Suppressor macrophage treated with lipopolysaccharide for 1 hour (primary cell): ENCODE measurements at regions not wholly inside any gene's neighbourhood (a gene's known extent, or its start where the extent isn't known, plus 50 kb on each side); places are given as distances from the start of the nearest gene placed in this dataset.
A peak's percentile ranks its signal among the peaks of the same experiment; 100 is the strongest.

ENCODE experiments used
- DNase-seq, 3 donors: peaks; one replicate each; pipeline ENCODE4 v3.0.0-alpha.2; 2020 to 2022

DNA sequence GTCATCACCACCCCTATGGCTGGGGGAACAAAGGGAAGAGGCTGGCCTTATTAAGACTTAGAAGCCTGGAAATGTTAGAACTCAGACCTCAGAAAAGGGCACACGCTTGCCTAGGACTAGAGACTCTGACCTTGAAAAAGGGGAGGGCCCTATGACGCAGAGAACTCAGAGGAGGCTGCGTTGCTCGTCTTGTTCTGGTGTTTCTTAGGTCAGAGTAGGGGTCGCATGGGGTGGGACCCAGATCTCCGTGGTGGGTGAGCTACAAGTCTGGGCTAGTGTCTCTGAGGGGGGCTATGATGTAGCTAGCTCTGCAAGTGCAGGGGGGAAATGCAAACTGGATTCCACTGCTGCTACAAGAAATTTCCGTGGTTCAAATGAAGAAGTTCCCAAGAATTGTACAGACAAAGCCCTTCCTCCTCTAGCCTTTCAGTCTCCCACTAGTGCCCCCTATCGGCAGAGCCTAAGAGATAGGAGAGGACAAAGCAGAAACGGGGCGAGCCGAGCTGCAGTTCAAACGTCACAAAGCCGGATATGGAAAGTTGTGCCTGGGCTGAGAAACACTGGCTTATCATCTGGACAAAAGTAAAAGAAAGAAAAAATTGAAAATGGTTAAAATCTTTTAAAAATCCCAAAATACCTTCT is 392.9 kb upstream of the ROBO2 start:
- DNase-seq, result peak in 1 of 3 donors; percentile 0

GRCh38 chr3:76651784-76652183 is 388.1 kb upstream of the ROBO2 start:
- no peak for DNase-seq

DNA sequence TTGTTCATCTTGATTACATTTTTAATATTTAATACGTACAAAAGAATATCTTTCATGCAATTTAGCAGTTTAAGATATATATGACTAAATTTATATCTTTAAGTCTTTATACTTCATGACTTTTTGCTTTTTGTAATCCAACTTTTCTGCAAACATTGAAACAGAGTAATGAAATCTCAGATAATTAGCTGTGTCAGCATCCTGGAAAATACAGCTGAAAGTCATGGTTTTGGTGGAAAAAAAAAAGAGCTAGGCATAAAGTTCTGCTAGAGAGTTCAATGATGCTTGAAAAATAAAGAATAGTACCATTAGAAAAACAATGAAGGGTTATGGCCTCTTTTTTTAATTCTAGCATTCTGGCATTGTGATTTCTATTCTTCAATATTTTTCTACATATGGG is 387.4 kb upstream of the ROBO2 start:
- DNase-seq, result no peak

GRCh38 chr3:76653640-76654251 is 386.2 kb upstream of the ROBO2 start:
- no peak for DNase-seq

DNA sequence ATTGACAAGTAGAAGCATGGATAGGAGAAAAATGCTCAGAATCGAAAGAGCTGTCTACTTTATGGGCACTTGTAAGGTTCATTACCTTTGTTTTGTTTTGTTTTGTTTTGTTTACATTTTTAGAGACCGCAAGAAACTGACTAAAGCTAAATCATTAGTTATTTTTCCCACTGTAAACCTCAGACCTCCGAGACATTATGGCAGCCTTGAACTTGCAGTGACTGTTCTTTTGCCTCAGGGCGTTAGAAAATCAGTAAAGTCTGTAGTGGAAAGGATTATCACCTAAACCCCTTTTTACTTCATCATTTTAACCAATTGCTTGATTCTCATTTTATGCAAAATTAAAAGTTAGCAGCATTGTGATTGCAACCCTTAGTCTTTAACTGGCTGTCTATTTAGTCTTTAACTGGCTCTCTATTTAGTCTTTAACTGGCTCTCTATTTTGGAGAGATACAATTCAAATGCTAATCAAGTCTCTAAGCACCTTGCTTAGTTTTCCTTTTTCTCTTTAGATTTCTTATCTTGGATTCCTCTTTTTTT is 383.3 kb upstream of the ROBO2 start:
- DNase-seq, result no peak

DNA sequence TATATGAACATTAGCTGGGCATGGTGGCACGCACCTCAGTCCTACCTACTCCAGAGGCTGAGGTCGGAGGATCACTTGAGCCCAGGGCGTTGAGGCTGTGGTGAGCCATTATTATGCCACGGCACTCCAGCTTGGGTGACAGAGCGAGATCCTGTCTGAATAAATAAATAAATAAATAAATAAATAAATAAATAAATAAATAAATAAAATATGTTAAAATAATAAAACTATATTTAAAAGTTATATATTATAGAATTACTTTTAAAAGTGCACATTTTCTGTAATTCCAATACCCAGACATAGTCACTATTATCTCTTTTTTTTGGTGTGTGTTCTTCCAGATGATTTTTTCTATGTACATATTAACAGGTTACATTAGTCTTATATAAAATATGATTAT is 382.0 kb upstream of the ROBO2 start:
- DNase-seq, result no peak

DNA sequence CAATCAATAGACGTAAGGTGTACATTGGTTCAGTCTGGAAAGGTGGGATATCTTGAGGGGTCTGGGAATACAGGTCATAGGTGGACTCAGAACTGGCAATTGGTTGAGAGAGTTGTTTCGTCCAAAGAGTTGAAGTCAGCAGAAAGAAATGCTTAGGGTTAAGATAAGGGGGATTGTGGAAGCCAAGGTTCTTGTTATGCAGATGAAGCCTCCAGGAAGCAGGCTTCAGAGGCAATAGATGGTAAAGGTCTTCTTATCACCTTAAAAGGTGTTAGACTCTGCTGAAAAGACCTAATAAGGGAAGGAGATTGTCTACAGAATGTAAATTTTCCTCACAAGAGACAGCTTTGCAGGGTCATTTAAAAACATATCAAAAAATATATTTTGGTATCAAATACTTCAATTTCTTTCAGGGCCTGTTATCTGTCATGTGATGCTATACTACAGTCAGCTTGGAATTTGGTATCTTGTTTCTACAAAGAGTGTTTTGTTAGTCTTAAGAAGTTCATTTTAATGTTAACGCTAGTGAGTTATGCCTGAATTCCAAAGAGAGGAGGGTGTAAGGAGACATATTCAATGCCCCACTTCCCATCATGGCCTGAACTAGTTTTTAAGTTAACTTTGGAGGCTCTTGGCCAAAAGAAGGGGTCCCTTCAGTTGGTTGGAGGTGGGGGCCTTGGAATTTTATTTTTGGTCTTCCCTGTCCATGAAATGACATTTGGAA is 378.2 kb upstream of the ROBO2 start:
- DNase-seq, result no peak

DNA sequence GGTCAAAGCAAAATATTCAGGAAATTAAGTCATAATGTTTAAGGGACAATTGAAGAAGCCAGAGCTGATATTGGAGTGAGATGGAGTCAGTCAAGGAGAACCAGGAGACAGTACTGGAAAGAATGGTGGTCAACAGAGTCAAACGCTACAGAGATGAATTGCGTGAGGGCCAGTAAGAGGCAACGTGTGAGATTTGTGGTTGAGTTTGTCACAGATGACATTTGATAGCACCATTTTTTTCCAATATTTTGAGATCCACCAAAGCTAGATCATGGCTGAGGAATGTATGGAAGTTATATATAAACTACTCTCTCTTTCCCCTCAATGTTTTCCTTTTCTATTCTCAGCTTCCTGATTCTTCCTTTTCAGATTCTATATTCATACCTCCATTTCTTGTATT is 375.1 kb upstream of the ROBO2 start:
- DNase-seq, result no peak

DNA sequence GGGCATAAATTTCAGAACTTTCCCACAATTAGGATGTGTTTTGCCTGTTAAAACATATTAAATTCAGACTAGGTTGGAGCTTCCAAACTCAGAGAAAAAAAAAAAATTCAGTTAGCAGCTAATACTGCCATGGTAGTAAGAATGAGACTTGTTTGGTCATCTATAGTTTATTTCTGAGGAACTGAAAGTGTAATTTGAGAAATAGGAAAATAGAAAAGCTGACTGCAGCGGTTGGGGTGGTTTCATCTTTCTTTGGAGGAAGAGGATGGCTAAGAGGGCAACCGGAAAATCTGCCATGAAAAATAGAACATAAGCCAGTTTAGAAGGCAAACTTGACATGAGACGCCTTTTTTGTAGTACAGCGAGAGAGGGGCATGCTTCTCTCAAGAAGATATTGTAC is 371.2 kb upstream of the ROBO2 start:
- DNase-seq, result no peak

- DNase-seq, result no peak
Measured at GRCh38 chr3:76669322-76669721, 370.6 kb upstream of the ROBO2 start.

GRCh38 chr3:76673171-76673570 is 366.7 kb upstream of the ROBO2 start:
- no peak for DNase-seq

- DNase-seq, result no peak
Measured at GRCh38 chr3:76679541-76679940, 360.4 kb upstream of the ROBO2 start.

- DNase-seq, result no peak
Measured at GRCh38 chr3:76683256-76683655, 356.6 kb upstream of the ROBO2 start.

DNA sequence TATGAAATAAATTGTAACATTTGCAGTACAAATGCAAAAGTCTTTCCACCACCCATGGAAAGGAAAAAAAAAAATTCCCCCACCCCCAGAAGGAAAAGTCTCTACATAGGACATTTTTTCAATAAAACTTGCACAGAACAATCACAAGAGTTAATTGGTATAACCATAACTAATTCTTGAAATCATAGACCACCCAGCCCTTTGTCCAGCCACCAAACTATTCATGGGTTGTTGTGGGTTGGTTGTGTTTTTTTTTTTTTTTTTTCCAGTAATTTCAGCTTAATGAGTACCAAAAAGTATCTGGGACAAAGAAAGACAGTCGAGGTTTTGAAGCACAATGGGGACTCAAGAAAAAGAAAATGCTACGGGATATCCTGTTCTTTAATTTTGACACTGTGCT is 355.0 kb upstream of the ROBO2 start:
- DNase-seq, result no peak

GRCh38 chr3:76685858-76686257 is 354.0 kb upstream of the ROBO2 start:
- no peak for DNase-seq

DNA sequence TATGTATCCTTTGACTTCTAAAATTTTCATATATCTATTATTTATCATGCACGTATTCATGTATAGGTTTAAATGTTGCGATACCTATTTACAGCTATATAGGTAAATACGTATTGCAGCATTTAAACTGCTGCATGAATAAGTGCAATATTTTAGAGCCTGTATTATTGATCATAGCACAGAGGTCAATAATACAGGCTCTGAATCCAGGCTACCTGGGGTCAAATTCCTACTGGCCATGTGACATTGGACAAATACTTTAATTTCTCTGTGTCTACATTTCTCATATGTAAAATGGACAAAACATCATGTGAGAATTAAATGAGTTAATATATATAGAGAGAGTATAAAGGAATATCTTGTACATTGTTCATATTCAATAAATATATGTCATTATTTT is 352.9 kb upstream of the ROBO2 start:
- DNase-seq, result no peak

DNA sequence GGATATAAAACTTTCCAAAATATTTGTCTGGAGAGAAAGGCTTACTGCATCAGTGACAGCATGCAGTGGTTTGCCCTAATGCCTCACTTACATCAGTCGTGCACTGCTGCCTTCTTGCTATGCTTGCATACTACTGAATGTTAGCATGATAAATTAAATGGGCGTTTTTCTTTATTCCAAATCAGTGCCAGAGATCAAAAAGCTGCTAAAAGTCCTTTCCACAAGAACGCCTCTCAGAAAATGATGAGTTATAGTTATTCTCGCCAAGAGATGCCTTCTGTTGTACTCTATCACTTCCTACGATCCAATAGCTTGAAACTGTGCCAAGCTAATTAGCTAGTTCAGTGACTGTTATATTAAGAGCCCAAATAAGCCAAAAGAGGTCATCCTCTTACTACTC is 345.8 kb upstream of the ROBO2 start:
- no peak for DNase-seq

DNA sequence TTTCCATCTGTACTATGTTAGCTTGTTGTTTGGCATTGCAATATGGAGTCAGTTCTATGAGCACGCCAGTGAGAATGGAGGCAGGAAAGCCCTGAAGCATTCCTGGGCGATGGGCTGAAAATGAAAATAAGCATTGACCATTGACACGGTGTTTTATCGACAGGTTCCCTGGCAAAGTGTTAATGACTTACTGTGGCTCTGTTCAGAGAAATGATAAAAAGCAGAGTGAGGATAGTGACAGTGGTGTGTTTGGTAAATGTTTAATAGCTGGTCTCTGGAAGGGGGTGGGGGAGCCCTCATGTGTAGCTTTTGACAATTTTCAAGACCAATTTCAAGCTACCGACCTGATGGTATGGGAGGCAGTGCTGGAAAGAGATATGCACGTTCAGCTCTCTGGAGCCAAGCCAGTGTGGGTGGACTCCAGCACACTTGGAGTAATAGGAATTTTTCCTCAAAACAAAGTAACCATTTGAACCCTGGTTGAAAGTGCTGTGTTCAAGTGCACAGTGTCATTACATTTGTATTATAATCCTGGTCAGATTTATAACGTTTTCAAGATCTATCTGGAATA is 341.7 kb upstream of the ROBO2 start:
- no peak for DNase-seq

DNA sequence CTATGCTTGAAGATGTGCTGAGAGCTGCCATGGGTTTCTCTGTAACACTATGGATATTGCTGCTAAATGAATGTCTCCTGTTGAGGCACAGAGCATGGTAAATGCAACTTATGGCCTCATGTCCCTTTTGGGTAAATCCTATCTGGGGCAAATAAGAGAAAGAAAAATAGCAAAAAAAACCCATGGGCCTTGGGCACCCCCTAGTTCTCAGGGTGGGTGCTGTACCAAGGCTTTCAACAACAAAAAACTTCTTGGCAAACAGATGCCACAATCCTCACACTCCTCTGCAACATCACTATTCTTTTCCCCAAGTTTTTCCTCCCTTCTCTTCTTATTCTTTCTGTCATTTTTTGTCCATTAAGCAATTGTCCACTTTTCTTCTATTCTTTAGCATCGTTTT is 340.1 kb upstream of the ROBO2 start:
- no peak for DNase-seq

DNA sequence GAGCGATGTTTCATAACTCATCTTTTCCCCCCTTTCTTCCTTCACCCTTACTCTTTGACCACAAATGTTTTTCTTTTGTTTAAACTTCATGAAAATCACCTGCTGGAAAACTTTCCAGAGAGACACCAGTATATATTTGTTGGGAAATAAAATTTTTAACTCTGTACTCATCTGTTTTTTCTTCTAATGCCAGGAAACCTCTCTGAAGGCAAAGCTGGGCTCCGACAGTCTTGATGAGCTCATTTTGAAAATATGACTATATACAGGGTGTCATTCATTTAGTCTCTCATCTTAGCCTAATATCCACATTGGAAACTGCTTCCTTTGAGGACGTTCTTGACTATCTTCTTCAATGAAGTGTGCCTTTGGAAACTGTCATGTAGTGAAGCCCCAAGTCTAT is 339.6 kb upstream of the ROBO2 start:
- no peak for DNase-seq

- DNase-seq, result no peak
Measured at GRCh38 chr3:76702676-76703075, 337.2 kb upstream of the ROBO2 start.

DNA sequence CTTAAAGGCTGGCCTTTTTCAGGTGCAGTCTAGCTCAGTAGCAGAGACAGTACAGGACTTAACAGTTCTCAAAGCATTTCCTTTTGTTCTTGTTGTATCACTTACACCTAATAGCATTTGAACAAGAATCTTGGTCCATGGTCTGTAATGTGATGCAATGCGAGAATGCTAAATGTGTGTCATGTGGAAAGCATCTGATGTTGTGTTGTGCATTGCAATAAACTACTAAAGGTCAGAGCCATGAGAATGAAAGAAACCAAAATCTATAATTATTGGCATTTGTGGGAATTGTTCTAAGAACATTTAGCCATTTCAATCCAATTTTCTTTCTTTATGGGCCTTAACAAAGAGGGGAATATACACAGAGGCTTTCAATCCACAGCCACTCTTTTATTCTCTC is 324.5 kb upstream of the ROBO2 start:
- no peak for DNase-seq

DNA sequence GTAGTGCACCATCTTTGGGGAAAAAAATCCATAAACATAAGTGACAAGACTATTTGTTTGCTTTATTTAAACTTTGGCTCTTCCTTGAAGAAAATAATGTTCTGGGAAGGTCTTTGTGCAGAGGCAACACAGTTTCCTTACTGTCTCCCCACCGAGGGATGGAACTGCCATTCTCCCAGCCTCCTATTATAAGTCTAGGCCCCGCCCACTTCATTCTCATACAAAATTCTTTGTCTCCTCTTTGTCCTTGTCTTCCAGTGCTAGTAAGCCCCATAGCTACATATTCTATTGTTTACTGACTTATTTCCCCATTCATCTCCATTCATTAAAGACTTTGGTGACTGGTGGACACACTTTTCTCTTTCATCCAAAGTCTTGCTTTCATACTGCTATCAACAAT is 316.5 kb upstream of the ROBO2 start:
- no peak for DNase-seq

DNA sequence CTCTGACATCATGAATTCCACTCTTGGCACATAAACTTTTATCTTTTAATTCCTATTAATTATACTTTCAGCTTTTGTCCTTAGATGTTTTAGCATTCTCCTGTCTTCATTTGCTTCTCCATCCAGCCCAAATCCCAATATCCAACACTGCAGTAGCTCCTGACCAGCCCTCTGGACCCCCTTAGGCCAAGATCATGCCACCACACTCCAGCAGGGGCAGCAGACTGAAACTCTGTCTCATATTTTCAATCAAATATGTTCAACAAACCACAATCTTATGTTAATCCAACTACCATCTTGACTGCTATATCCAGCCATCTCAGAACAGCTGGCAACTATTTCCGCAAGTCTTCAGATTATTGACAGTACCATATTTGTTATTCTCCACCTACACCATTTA is 315.8 kb upstream of the ROBO2 start:
- DNase-seq, result no peak
